ENCODE measurements at regions not wholly inside any gene's neighbourhood (a gene's known extent, or its start where the extent isn't known, plus 50 kb on each side); places are given as distances from the start of the nearest gene placed in this dataset.

GRCh38 chr9:1839909-1840308 is 175.2 kb upstream of the SMARCA2 start:
- TF ChIP-seq CTCF (IDR thresholded peaks at IDR 0.05; ENCODE audit: borderline replicate concordance, extremely low read depth, low read length, poor library complexity, severe bottlenecking), result no peak
- TF ChIP-seq EZH2 (IDR thresholded peaks at IDR 0.05; ENCODE audit: borderline replicate concordance, low read depth, low read length, severe bottlenecking), result no peak

Measured in DND-41 (cell line).